HEK293 (cell line): ENCODE measurements at regions not wholly inside any gene's neighbourhood (a gene's known extent, or its start where the extent isn't known, plus 50 kb on each side); places are given as distances from the start of the nearest gene placed in this dataset.

Source experiments
- CTCF ChIA-PET: fragments of 350-600 bp; formaldehyde crosslinking; extraction: SDS; loops from one replicate; lab custom pipeline; 2021; ENCODE audit warnings: antibody characterized with exemption; lab: Yijun Ruan, JAX
- POLR2A ChIA-PET: fragments of 300-600 bp; formaldehyde crosslinking; extraction: SDS; loops from one replicate; lab custom pipeline; 2020; ENCODE audit warnings: antibody characterized with exemption, inconsistent platforms; lab: Yijun Ruan, JAX
- H3K27ac ChIP-seq: fragments of 200-500 bp; sonication (Bioruptor generic); 2 replicates; pipeline ENCODE4 v1.5.1; 2014; ENCODE audit warnings: low read depth, low read length, control low read depth, inconsistent platforms; ENCODE audit errors: extremely low read depth
- H3K36me3 ChIP-seq, 2 experiments: fragments of 200-500 bp in 1 of 2; sonication (Bioruptor generic) in 1 of 2; 1 replicate in 1 of 2; 2 replicates in 1 of 2; pipeline ENCODE4 v1.5.1; 2014 to 2017; ENCODE audit warnings: inconsistent platforms in 2 of 2, low read length in 2 of 2; ENCODE audit not compliant: control insufficient read depth in 2 of 2, insufficient read depth in 1 of 2
- H3K4me1 ChIP-seq: fragments of 200-500 bp; sonication (Bioruptor generic); 2 replicates; pipeline ENCODE4 v1.5.1; 2014; ENCODE audit warnings: mild to moderate bottlenecking, low read length, inconsistent platforms; ENCODE audit not compliant: control insufficient read depth, insufficient read depth
- H3K4me3 ChIP-seq: 2 replicates; pipeline ENCODE4 v1.5.1; 2011; ENCODE audit warnings: low read depth, mild to moderate bottlenecking, control low read depth, low read length, moderate library complexity
- H3K9me3 ChIP-seq: fragments of 200-500 bp; sonication (Bioruptor generic); 2 replicates; pipeline ENCODE4 v1.5.1; 2014; ENCODE audit warnings: low read depth, low read length, inconsistent platforms; ENCODE audit not compliant: control insufficient read depth, insufficient read depth
- BCL11B ChIP-seq: fragments of 450-650 bp; formaldehyde crosslinking; IDR thresholded peaks from 2 replicates; pipeline ENCODE4 v1.5.1; 2016; ENCODE audit warnings: low read depth, missing biosample characterization, missing genetic modification characterization
- MEIS1 ChIP-seq: sonication (generic); formaldehyde crosslinking; IDR thresholded peaks from 2 replicates; pipeline ENCODE4 v1.8.1; 2022; ENCODE audit warnings: missing genetic modification reagents, mild to moderate bottlenecking, borderline replicate concordance
- OVOL3 ChIP-seq: fragments of 450-650 bp; formaldehyde crosslinking; IDR thresholded peaks from 2 replicates; pipeline ENCODE4 v1.5.1; 2016; ENCODE audit warnings: missing biosample characterization, missing genetic modification characterization
- PBX3 ChIP-seq: sonication (generic); formaldehyde crosslinking; IDR thresholded peaks from 2 replicates; pipeline ENCODE4 v1.8.1; 2022; ENCODE audit warnings: mild to moderate bottlenecking, moderate library complexity, missing genetic modification reagents
- ZBTB17 ChIP-seq: fragments of 450-650 bp; formaldehyde crosslinking; IDR thresholded peaks from 2 replicates; pipeline ENCODE4 v1.5.1; 2016; ENCODE audit warnings: missing biosample characterization, missing genetic modification characterization
- ZBTB44 ChIP-seq: fragments of 450-650 bp; IDR thresholded peaks from 2 replicates; pipeline ENCODE4 v1.5.1; 2018; ENCODE audit warnings: missing biosample characterization, mild to moderate bottlenecking, missing genetic modification characterization
- ZNF114 ChIP-seq: fragments of 450-650 bp; formaldehyde crosslinking; IDR thresholded peaks from 2 replicates; pipeline ENCODE4 v1.5.0; 2017; ENCODE audit warnings: missing biosample characterization, missing genetic modification characterization
- ZNF155 ChIP-seq: fragments of 450-650 bp; formaldehyde crosslinking; IDR thresholded peaks from 2 replicates; pipeline ENCODE4 v1.5.1; 2016; ENCODE audit warnings: missing biosample characterization, missing genetic modification characterization
- ZNF18 ChIP-seq: fragments of 450-650 bp; formaldehyde crosslinking; IDR thresholded peaks from 2 replicates; pipeline ENCODE4 v1.5.1; 2016; ENCODE audit warnings: missing biosample characterization, missing genetic modification characterization
- ZNF184 ChIP-seq: fragments of 450-650 bp; IDR thresholded peaks from 2 replicates; pipeline ENCODE4 v1.5.1; 2018; ENCODE audit warnings: missing biosample characterization, mild to moderate bottlenecking, missing genetic modification characterization
- ZNF202 ChIP-seq: fragments of 450-650 bp; formaldehyde crosslinking; IDR thresholded peaks from 2 replicates; pipeline ENCODE4 v1.5.1; 2016; ENCODE audit warnings: missing biosample characterization, missing genetic modification characterization, borderline replicate concordance
- ZNF221 ChIP-seq: fragments of 450-650 bp; formaldehyde crosslinking; IDR thresholded peaks from 2 replicates; pipeline ENCODE4 v1.5.1; 2017; ENCODE audit warnings: missing biosample characterization, missing genetic modification characterization, borderline replicate concordance
- ZNF23 ChIP-seq: fragments of 450-650 bp; formaldehyde crosslinking; IDR thresholded peaks from 2 replicates; pipeline ENCODE4 v1.5.1; 2016; ENCODE audit warnings: missing biosample characterization, missing genetic modification characterization, borderline replicate concordance
- ZNF266 ChIP-seq: fragments of 450-650 bp; formaldehyde crosslinking; IDR thresholded peaks from 2 replicates; pipeline ENCODE4 v1.5.1; 2016; ENCODE audit warnings: missing biosample characterization, missing genetic modification characterization, low read depth
- ZNF324 ChIP-seq: fragments of 450-650 bp; formaldehyde crosslinking; IDR thresholded peaks from 2 replicates; pipeline ENCODE4 v1.5.1; 2016; ENCODE audit warnings: missing biosample characterization, missing genetic modification characterization
- ZNF354C ChIP-seq: fragments of 450-650 bp; formaldehyde crosslinking; IDR thresholded peaks from 2 replicates; pipeline ENCODE4 v1.5.1; 2016; ENCODE audit warnings: missing biosample characterization, missing genetic modification characterization, low read depth, borderline replicate concordance
- ZNF391 ChIP-seq: fragments of 450-650 bp; formaldehyde crosslinking; IDR thresholded peaks from 2 replicates; pipeline ENCODE4 v1.5.1; 2016; ENCODE audit warnings: low read depth, missing biosample characterization, missing genetic modification characterization, borderline replicate concordance
- ZNF48 ChIP-seq: fragments of 450-650 bp; formaldehyde crosslinking; IDR thresholded peaks from 2 replicates; pipeline ENCODE4 v1.5.1; 2016; ENCODE audit warnings: missing biosample characterization, missing genetic modification characterization
- ZNF555 ChIP-seq: fragments of 450-650 bp; formaldehyde crosslinking; conservative IDR thresholded peaks from 2 replicates; pipeline ENCODE4 v1.5.1; 2017; ENCODE audit warnings: missing biosample characterization, mild to moderate bottlenecking, missing genetic modification characterization, inconsistent platforms
- ZNF580 ChIP-seq: fragments of 450-650 bp; formaldehyde crosslinking; IDR thresholded peaks from 2 replicates; pipeline ENCODE4 v1.5.1; 2016; ENCODE audit warnings: missing biosample characterization, missing genetic modification characterization
- ZNF610 ChIP-seq: fragments of 450-650 bp; formaldehyde crosslinking; IDR thresholded peaks from 2 replicates; pipeline ENCODE4 v1.5.1; 2016; ENCODE audit warnings: missing biosample characterization, missing genetic modification characterization, borderline replicate concordance
- ZSCAN23 ChIP-seq: fragments of 450-650 bp; formaldehyde crosslinking; IDR thresholded peaks from 2 replicates; pipeline ENCODE4 v1.5.1; 2016; ENCODE audit warnings: missing biosample characterization, missing genetic modification characterization

GRCh38 chr1:106897976-106898375 lies 158.5 kb upstream of the PRMT6 start:
- TF ChIP-seq ZNF23 (no peak), ZNF354C (no peak), ZNF391 (tag by site-specific recombination) (no peak), ZNF114 (no peak), ZNF48 (no peak), ZNF324 (tag by site-specific recombination) (no peak), OVOL3 (tag by site-specific recombination) (no peak), ZBTB44 (tag by site-specific recombination) (no peak), ZNF155 (tag by site-specific recombination) (no peak), ZNF18 (no peak), ZNF266 (tag by site-specific recombination) (no peak), MEIS1 (CRISPR knock-in tag) (no peak), ZSCAN23 (no peak)
- POLR2A ChIA-PET: no interaction called here
- CTCF ChIA-PET: no interaction called here
- no peaks in the 10 kb centered on the region for H3K9me3 ChIP-seq
- H3K4me3 ChIP-seq: no peak overlapping the region
- no peaks in the 10 kb centered on the region for H3K36me3 ChIP-seq
- no peak overlapping the region for H3K27ac ChIP-seq
- H3K4me1 ChIP-seq: no peaks in the 10 kb centered on the region

- H3K27ac ChIP-seq: no peak overlapping the region
- POLR2A ChIA-PET: no interaction called here
- TF ChIP-seq ZNF221 (tag by site-specific recombination) (no peak), ZNF184 (tag by site-specific recombination) (no peak), BCL11B (tag by site-specific recombination) (no peak), ZNF202 (tag by site-specific recombination) (no peak), ZNF610 (tag by site-specific recombination) (no peak), ZNF580 (no peak), ZBTB17 (tag by site-specific recombination) (no peak), ZNF555 (tag by site-specific recombination) (no peak), PBX3 (CRISPR knock-in tag) (no peak)
- TF ChIP-seq, all 188 proteins: peak for 0
- no peaks in the 10 kb centered on the region for H3K9me3 ChIP-seq
- H3K36me3 ChIP-seq: no peaks in the 10 kb centered on the region
- H3K4me1 ChIP-seq: no peaks in the 10 kb centered on the region
- H3K4me3 ChIP-seq: no peak overlapping the region
- CTCF ChIA-PET: interaction anchor here (0.6 to 0.7 kb wide), 2 partner anchors 201 to 1603 kb away, joined by 3 read pairs; no protein-coding TSS in a partner anchor
Measured at GRCh38 chr1:106899644-106900043, 156.8 kb upstream of the PRMT6 start.
